A549 (cell line): ENCODE measurements at regions not wholly inside any gene's neighbourhood (a gene's known extent, or its start where the extent isn't known, plus 50 kb on each side); places are given as distances from the start of the nearest gene placed in this dataset.
"Not testable (repeated sequence)": the region's sequence is repeated elsewhere in the genome, so short reads cannot be mapped to it uniquely, and the experiment has no call there.

ENCODE experiments used
- ATAC-seq, 2 experiments: fragments of 200-7000 bp in 1 of 2; fragments of >200 bp in 1 of 2; cut with Nextera tagmentation in 1 of 2; cut with Tn5 transposase in 1 of 2; 3 replicates each; pipeline versions ENCODE4 v1.8.0 to v1.9.1; 2018 to 2020; ENCODE audit warnings: mild to moderate bottlenecking in 1 of 2, moderate library complexity in 1 of 2
- CTCF ChIA-PET: fragments of 300-600 bp; sonication (Branson Sonifier 250); formaldehyde crosslinking; extraction: SDS; loops from one replicate; lab custom pipeline; 2021; ENCODE audit warnings: antibody characterized with exemption, inconsistent platforms; lab: Yijun Ruan, JAX
- POLR2A ChIA-PET: fragments of 350-600 bp; formaldehyde crosslinking; extraction: SDS; loops from one replicate; lab custom pipeline; 2021; ENCODE audit warnings: antibody characterized with exemption, inconsistent platforms; lab: Yijun Ruan, JAX
- DNase-seq, 2 experiments: peaks; one replicate each; pipeline versions ENCODE4 v3.0.0 to v3.0.0-alpha.2; 2011 to 2016; ENCODE audit warnings: low read depth in 1 of 2, low spot score in 1 of 2
- FAIRE-seq: peaks from 2 replicates; lab custom pipeline; 2011; peaks lifted over from hg19 to GRCh38; lab: Jason Lieb, UNC
- H3K27ac ChIP-seq, 2 experiments: fragments of >200 bp; sonication (Bioruptor Twin); formaldehyde crosslinking; 3 replicates each; pipeline ENCODE4 v1.5.1; 2016 to 2017
- H3K4me1 ChIP-seq: fragments of >200 bp; sonication (Bioruptor Twin); formaldehyde crosslinking; 3 replicates; pipeline ENCODE4 v1.6.1; 2016
- H3K4me2 ChIP-seq: fragments of >200 bp; sonication (Bioruptor Twin); formaldehyde crosslinking; 3 replicates; pipeline ENCODE4 v1.6.1; 2016
- H3K4me3 ChIP-seq: fragments of >200 bp; sonication (Bioruptor Twin); formaldehyde crosslinking; 3 replicates; pipeline ENCODE4 v1.5.1; 2016
- H3K9me3 ChIP-seq: fragments of >200 bp; sonication (Bioruptor Twin); formaldehyde crosslinking; 3 replicates; pipeline ENCODE4 v1.6.1; 2016
- BCL3 ChIP-seq: fragments of >200 bp; sonication (Bioruptor Twin); formaldehyde crosslinking; IDR thresholded peaks from 3 replicates; pipeline ENCODE4 v1.6.1; 2016
- E2F6 ChIP-seq: IDR thresholded peaks from 2 replicates; pipeline ENCODE4 v1.6.1; 2012; ENCODE audit warnings: low read depth, borderline replicate concordance
- ELK1 ChIP-seq: fragments of 150-350 bp; IDR thresholded peaks from 2 replicates; pipeline ENCODE4 v1.6.1; 2014; ENCODE audit warnings: low read depth, mild to moderate bottlenecking, low read length
- GATA3 ChIP-seq: IDR thresholded peaks from 2 replicates; pipeline ENCODE4 v1.6.1; 2012; ENCODE audit warnings: borderline replicate concordance
- HOXB13 ChIP-seq: fragments of 250-450 bp; sonication (Bioruptor Pico); IDR thresholded peaks from 2 replicates; pipeline ENCODE4 v1.5.0; 2020; ENCODE audit warnings: low read depth, mild to moderate bottlenecking, moderate library complexity
- JUN ChIP-seq, 2 experiments: fragments of >200 bp; sonication (Bioruptor Twin); formaldehyde crosslinking; IDR thresholded peaks; 2 replicates in 1 of 2; 3 replicates in 1 of 2; pipeline ENCODE4 v1.6.1; 2016 to 2017
- MAFK ChIP-seq: fragments of 450-650 bp; IDR thresholded peaks from 2 replicates; pipeline ENCODE4 v1.6.1; 2014; ENCODE audit not compliant: partially characterized antibody
- MAZ ChIP-seq: fragments of 150-350 bp; IDR thresholded peaks from 2 replicates; pipeline ENCODE4 v1.6.1; 2014; ENCODE audit warnings: antibody characterized with exemption, low read depth, low read length, borderline replicate concordance
- MYC ChIP-seq: IDR thresholded peaks from 2 replicates; pipeline ENCODE4 v1.6.1; 2012; ENCODE audit warnings: mild to moderate bottlenecking, inconsistent platforms, low read length, improper control_type of control experiment, borderline replicate concordance
- NPAS2 ChIP-seq: fragments of 250-450 bp; sonication (Bioruptor Pico); IDR thresholded peaks from 2 replicates; pipeline ENCODE4 v1.8.0; 2022; ENCODE audit warnings: mild to moderate bottlenecking, moderate library complexity, borderline replicate concordance
- PHF8 ChIP-seq: fragments of 200-600 bp; sonication (generic); IDR thresholded peaks from 2 replicates; pipeline ENCODE4 v1.6.1; 2016; ENCODE audit warnings: low read depth, mild to moderate bottlenecking, antibody characterized with exemption, moderate library complexity, borderline replicate concordance
- POLR2A ChIP-seq: IDR thresholded peaks from 2 replicates; pipeline ENCODE4 v1.6.1; 2012; ENCODE audit warnings: mild to moderate bottlenecking, low read length
- RAD21 ChIP-seq, 2 experiments: fragments of >200 bp in 1 of 2; sonication (Bioruptor Twin) in 1 of 2; formaldehyde crosslinking in 1 of 2; IDR thresholded peaks in 1 of 2; conservative IDR thresholded peaks in 1 of 2; 2 replicates in 1 of 2; 3 replicates in 1 of 2; pipeline ENCODE4 v1.6.1; 2012 to 2018; ENCODE audit warnings: inconsistent platforms in 1 of 2
- RARB ChIP-seq: fragments of 250-450 bp; sonication (Bioruptor Pico); IDR thresholded peaks from 2 replicates; pipeline ENCODE4 v1.8.0; 2021; ENCODE audit warnings: mild to moderate bottlenecking, moderate library complexity
- SMC3 ChIP-seq: fragments of >200 bp; sonication (Bioruptor Twin); formaldehyde crosslinking; IDR thresholded peaks from 3 replicates; pipeline ENCODE4 v1.6.1; 2018; ENCODE audit warnings: inconsistent platforms
- WGBS: methylation state at CpG from one replicate; pipeline ENCODE4 v1.1.6; 2017; ENCODE audit errors: missing lambda C conversion rate; 5-methylcytosine and 5-hydroxymethylcytosine counted together
- TF ChIP-seq, protein P1 (sequence below): fragments of 250-450 bp; sonication (Bioruptor Pico); IDR thresholded peaks from 2 replicates; pipeline ENCODE4 v1.5.0; 2021; ENCODE audit warnings: mild to moderate bottlenecking, moderate library complexity, borderline replicate concordance

DNA sequence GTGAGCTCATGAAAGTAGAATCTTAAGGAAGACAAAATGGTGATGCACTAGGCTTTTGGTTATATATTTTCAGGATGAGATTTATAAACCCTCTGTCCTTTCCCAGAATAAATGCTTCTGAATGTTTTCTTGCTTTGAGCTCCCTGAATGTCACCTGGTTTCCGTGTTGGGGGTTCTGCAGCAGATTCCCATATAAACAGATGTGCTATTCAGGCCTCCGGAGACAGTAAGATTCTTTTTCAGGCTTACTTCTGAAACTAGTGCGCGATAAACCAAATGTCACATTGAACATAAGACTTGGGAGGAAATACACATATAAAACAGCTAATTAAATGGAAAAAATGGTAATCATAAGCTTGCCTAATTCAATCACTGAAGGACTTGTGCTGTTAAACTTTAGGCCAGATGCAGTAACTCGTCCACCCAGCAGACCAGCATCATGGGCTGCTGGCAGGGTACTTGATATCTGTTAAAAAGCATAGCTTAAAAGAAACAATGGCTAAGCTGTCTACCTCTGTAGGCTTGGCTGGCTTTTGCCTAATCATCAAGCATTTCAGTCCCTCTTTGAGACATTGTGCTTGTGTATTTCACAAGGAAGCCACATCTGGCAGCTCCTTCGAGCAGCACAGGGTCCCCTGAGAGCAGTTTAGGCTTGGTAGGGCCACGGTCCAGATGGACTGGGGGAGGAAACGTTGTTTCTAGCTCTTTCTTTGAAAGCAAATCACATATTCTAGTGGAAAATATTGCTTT is 281.2 kb upstream of the KIAA1217 start:
- CTCF ChIA-PET = no interaction called here
- no peak for FAIRE-seq
- H3K9me3 ChIP-seq = no peaks in the 10 kb centered on the region
- no peak for ATAC-seq
- TF ChIP-seq E2F6 = no peak
- TF ChIP-seq POLR2A = no peak
- TF ChIP-seq MAZ = no peak
- no peak for TF ChIP-seq NPAS2 (CRISPR knock-in tag)
- TF ChIP-seq PHF8 = no peak
- TF ChIP-seq, protein P1, sequence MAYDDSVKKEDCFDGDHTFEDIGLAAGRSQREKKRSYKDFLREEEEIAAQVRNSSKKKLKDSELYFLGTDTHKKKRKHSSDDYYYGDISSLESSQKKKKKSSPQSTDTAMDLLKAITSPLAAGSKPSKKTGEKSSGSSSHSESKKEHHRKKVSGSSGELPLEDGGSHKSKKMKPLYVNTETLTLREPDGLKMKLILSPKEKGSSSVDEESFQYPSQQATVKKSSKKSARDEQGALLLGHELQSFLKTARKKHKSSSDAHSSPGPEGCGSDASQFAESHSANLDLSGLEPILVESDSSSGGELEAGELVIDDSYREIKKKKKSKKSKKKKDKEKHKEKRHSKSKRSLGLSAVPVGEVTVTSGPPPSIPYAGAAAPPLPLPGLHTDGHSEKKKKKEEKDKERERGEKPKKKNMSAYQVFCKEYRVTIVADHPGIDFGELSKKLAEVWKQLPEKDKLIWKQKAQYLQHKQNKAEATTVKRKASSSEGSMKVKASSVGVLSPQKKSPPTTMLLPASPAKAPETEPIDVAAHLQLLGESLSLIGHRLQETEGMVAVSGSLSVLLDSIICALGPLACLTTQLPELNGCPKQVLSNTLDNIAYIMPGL (CRISPR knock-in tag) = no peak
- TF ChIP-seq ELK1 = no peak
- TF ChIP-seq MYC = no peak
- TF ChIP-seq MAFK = no peak
- TF ChIP-seq RARB (CRISPR knock-in tag) = no peak
- TF ChIP-seq RAD21 (conservative IDR thresholded peaks at IDR 0.05 in 1 of 2, IDR thresholded peaks at IDR 0.05 in 1 of 2) = no peak
- TF ChIP-seq SMC3 = no peak
- TF ChIP-seq GATA3 = no peak
- TF ChIP-seq HOXB13 (CRISPR knock-in tag) = no peak
- WGBS = 31% methylated on average over 8 of the region's 8 CpGs
- POLR2A ChIA-PET = no interaction called here
- no peak overlapping the region for H3K4me2 ChIP-seq
- no peak overlapping the region for H3K27ac ChIP-seq
- no peak overlapping the region for H3K4me3 ChIP-seq
- H3K4me1 ChIP-seq = no peaks in the 10 kb centered on the region
- no peak for DNase-seq

DNA sequence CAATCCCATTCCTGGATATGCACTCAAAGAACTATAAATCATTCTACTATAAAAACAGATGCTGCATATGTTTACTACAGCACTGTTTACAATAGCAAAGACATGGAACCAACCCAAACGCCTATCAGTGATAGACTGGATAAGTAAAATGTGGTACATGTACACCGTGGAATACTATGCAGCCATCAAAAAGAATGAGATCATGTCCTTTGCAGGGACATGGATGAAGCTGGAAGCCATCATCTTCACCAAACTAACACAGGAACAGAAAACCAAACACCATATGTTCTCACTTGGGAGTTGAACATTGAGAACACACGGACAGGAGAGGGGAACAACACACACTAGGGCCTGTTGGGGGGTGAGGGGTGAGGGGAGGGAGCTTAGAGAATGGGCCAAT is 274.9 kb upstream of the KIAA1217 start:
- H3K4me2 ChIP-seq, H3K9me3 ChIP-seq, H3K4me3 ChIP-seq, ATAC-seq, H3K27ac ChIP-seq, DNase-seq, FAIRE-seq, H3K4me1 ChIP-seq, POLR2A ChIA-PET: not testable (repeated sequence)
- 1% methylated on average over 3 of the region's 3 CpGs for WGBS
- CTCF ChIA-PET = interaction anchor here (1.1 to 1.2 kb wide), 2 partner anchors 16 to 775 kb away, joined by 3 to 5 read pairs; no protein-coding TSS in a partner anchor

DNA sequence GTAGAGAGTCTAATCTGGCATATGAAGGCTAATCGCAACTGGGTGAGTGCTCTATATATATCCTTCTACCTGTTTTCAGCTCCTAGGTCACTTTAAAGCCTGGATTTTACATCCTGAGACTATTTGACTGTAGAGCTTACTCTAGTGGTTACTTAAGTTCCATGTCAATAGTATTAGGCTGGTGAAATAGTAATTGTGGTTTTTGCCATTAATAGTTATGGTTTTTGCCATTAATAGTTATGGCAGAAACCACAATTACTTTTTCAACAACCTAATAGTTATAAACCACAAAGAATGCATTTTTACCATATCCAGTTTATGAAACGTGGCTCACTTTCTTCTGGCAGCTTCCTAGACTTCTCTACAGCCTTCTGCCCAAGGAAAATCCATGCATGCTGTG is 263.1 kb upstream of the KIAA1217 start:
- Histone ChIP-seq H3K9me3 (no peaks in the 10 kb centered on the region), H3K4me1 (no peaks in the 10 kb centered on the region), H3K4me2 (no peak overlapping the region), H3K4me3 (no peak overlapping the region), H3K27ac (no peak overlapping the region)
- ChIA-PET POLR2A (no interaction called here), CTCF (no interaction called here)
- FAIRE-seq = no peak
- ATAC-seq = no peak
- TF ChIP-seq BCL3 = no peak
- no peak for TF ChIP-seq JUN (IDR thresholded peaks at IDR 0.05)
- DNase-seq = no peak
- 11% methylated on average over 2 of the region's 2 CpGs for WGBS
